ENCODE measurements at regions not wholly inside any gene's neighbourhood (a gene's known extent, or its start where the extent isn't known, plus 50 kb on each side); places are given as distances from the start of the nearest gene placed in this dataset.

GRCh38 chr1:29501227-29501976 is 265.1 kb downstream of the PTPRU start:
- DNase-seq = no peak

GRCh38 chr1:29500651-29501050 is 264.3 kb downstream of the PTPRU start:
- no peak for DNase-seq

GRCh38 chr1:29500041-29500440 is 263.7 kb downstream of the PTPRU start:
- no peak for DNase-seq

- no peak for DNase-seq
Measured at GRCh38 chr1:29499104-29499650, 262.9 kb downstream of the PTPRU start.

- DNase-seq = no peak
Measured at GRCh38 chr1:29498126-29499103, 262.1 kb downstream of the PTPRU start.

GRCh38 chr1:29497395-29498125 is 261.2 kb downstream of the PTPRU start:
- no peak for DNase-seq

GRCh38 chr1:29496701-29497100 is 260.4 kb downstream of the PTPRU start:
- no peak for DNase-seq

- DNase-seq = peak; percentile 36
Measured at GRCh38 chr1:29490204-29490934, 254.0 kb downstream of the PTPRU start.

- no peak for DNase-seq
Measured at GRCh38 chr1:29489471-29489870, 253.1 kb downstream of the PTPRU start.

GRCh38 chr1:29488794-29489311 is 252.5 kb downstream of the PTPRU start:
- DNase-seq = no peak

- no peak for DNase-seq
Measured at GRCh38 chr1:29488086-29488793, 251.9 kb downstream of the PTPRU start.

GRCh38 chr1:29487291-29487690 is 251.0 kb downstream of the PTPRU start:
- DNase-seq = no peak

GRCh38 chr1:29485096-29485925 is 249.0 kb downstream of the PTPRU start:
- DNase-seq = no peak

- no peak for DNase-seq
Measured at GRCh38 chr1:29482991-29483390, 246.7 kb downstream of the PTPRU start.

GRCh38 chr1:29482064-29482463 is 245.7 kb downstream of the PTPRU start:
- no peak for DNase-seq

- no peak for DNase-seq
Measured at GRCh38 chr1:29481031-29481430, 244.7 kb downstream of the PTPRU start.

GRCh38 chr1:29478879-29479278 is 242.6 kb downstream of the PTPRU start:
- peak; percentile 70 for DNase-seq

GRCh38 chr1:29478151-29478791 is 241.9 kb downstream of the PTPRU start:
- DNase-seq = no peak

- no peak for DNase-seq
Measured at GRCh38 chr1:29475326-29475725, 239.0 kb downstream of the PTPRU start.

All from NCI-H1105 treated with DMSO at 0.1 percent for 48 hours (cell line).